CD4-positive, alpha-beta T cell treated with Interleukin-17A for 1 hour (primary cell): ENCODE measurements at regions not wholly inside any gene's neighbourhood (a gene's known extent, or its start where the extent isn't known, plus 50 kb on each side); places are given as distances from the start of the nearest gene placed in this dataset.

Experiments
- DNase-seq: peaks from one replicate; pipeline ENCODE4 v3.0.0-alpha.2; 2020

DNA sequence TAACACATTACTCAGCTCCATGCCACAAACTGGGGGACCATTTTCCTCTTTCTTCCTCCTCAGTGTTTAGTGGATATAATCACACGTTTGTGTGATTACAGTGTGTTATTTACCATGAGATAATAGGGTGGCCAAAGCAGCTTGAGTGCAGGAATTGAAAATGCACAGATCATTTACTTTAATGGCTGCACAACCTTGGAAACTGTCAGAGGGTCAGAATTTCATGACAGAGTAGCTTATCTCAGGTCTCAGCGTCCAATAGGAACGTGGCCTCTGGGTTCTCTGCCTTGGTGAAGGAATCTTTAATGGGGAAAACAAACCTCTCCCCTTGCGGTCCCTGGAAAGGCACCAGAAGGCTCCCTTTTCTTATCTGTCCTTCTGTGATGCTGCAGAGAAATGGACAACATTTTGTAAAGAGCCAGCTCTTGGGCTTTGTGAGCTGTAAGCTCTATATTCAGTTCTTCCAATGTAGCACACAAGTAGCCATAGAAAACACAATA, 87.4 kb upstream of the CD180 start:
- DNase-seq, result no peak

DNA sequence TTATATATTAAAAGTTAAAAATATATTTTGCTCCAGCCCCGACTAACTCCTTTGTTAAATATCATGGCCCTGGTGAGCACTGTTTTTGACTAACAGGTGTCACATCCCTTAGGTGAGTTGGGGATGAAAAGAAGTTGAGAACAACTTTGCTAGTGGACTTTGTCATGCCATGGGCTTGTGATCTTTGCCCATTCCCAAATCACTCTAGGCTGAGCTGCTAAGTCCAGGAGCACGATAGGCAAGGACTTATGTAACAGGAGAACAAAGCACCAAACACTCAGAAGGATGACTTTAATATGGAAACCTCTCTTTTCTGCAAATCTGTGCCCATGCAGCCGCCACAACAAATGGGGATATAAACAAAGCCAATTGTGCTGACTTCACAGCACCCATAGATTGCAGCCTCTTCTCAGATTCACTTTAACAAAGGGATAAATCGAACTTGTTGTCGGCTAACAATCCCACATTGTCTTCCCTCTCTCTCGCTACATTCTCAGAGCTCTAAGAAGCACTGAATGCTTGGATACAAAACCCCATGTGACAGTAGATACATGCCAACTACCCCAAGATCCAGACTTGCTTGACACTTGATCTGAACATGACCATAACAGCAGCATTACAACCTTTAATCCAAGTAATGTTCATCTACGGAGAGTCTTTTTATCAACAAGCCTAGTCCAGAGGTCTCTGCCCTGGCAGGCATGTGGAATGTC, 86.8 kb upstream of the CD180 start:
- no peak for DNase-seq

DNA sequence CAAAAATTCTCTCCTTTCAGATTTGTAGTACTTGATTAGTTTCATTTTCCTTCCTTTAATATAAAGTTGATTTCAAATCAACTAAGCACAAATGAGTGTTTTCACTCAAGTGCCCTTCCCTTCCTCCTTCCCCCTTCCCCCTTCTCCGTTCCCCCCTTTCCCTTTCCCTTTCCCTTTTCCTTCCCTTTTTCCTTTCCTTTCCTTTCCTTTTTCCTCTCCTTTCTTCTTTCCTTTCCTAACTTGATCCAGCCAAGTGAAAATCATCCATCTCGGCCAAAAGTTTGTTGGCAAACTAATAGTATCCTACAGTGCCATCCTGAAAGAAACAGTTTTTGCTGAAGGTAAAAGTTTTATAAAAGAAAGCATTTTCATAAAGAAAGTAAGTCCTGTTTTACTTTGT, 85.3 kb upstream of the CD180 start:
- no peak for DNase-seq

DNA sequence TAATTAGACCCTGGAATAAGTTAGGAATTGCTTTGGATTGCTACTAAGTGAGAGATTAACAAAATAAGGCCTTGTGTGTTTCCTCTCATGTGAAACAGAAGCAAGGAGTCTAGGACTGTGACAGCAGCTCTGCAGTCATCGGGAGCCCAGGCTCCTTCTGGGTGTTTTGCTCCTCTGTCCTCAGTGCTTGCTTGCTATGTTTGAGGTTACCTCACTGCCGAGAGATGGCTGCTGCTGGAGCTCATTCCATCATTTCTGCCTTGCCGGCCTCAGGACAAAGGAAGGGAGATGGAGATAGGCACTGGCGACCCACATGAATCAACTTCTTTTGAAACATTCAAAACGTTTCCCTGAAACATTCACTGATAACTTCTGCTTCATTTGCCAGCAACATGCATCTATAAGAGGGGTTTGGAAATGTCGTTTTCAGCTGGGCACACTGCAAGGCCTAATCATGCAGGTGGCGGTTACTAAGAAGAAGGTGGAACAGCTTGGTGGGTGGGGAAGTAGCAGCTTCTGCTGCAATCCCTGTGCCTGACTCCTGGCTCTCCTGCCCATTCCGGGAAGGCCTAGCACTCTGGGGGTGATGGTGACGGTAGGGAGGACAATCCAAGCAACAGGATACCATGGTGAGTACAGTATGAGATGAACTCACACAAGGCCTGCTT, 77.2 kb upstream of the CD180 start:
- DNase-seq, result no peak

DNA sequence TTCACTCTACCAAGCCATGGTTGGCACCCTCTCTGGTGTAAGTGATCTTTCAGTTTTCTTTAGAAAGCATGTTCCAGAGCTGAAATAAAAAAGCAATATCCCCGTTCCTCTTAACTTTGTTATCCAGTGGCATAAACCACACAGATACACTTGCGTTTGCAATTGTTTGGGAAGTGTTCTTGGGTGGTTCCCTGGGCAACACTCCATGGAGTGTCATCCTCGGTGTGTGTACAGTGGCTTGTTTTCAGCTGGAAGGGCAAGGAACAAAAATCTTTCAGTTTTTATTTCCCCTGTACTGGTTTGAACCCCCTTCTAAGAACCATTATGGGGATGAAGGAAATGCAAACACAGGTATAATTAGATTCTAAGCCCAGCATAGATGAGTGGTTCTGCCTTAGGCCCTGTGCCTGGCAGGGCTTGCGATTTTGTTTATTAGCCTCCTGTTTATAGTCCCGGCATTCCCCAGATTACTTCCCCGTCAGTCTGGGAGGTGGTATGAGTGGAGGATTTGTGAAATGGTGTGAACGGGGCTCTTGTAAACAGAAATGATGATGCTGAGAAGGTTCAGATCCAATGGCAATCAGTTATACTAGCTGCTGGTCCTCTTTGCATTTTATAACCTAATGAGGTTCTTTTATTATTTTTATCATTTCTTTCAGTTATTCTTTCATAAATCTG, 76.0 kb upstream of the CD180 start:
- no peak for DNase-seq

DNA sequence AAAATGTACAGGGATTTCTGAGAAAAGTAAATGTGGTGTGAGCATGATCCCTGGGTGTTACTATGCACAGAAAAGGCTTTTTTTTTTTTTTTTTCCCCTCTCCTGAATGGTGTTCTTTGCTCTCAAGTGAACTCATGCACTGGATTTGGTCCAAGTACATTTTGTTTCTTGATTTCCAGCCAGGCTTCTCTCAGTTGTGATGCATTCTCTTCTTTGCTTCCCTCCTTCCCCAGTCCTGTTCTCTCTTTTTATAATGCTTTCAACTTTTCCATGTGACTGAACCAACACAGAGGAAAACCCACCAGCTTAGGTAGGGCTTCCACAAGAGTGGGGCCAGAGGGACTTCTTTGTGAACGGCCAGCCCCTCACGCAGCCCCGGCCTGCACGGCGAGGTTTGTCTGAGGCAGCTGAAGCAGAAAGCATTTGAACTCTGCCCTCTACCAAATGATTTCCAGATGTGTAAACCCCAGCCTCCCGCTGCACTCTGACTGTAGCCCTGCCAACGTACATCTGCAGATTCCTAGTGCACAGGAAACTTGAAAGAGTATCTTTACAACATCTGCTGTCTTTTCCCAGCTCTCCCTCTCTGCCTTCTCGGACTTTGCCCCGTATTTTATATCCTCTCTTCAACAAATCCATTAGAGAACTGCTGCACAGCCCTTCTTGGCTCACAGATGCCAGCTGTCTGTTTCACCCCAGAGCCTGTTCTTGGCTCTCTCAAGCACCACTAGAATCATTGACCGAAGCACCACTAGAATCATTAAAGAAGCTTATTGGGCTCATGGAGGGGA, 71.8 kb upstream of the CD180 start:
- no peak for DNase-seq

DNA sequence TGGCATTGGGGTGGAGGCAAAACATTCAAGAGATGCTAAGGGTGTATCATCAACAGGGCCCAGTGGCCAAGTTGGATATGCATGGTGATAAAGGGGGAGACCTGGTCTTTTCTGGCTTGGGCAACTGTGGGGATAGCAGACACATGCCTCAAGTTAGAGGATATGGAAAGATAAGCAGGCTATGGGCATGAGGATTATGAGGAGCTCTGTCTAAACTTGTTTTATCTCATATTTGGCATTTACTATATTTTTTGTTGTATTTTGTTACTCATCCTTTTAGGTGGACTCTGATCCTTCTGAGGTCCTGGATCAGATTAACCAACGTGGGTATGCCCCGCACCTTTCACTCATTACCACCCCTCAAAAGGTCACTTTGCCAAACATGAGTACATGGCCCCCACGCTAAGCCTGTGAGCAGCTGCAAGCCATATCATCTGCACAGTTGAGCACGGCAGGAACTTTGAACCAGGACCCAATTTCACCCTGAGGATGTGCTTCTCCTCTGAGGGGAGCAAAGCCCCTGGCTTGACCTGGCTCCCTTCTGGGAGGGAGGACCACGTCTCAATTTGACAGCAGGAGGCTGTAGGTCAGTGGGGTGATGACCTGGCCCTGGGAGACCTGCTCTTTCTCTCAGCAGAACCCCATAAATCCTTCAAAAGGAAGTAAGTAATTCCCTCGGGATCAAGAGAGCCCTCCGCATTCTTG, 71.1 kb upstream of the CD180 start:
- no peak for DNase-seq

DNA sequence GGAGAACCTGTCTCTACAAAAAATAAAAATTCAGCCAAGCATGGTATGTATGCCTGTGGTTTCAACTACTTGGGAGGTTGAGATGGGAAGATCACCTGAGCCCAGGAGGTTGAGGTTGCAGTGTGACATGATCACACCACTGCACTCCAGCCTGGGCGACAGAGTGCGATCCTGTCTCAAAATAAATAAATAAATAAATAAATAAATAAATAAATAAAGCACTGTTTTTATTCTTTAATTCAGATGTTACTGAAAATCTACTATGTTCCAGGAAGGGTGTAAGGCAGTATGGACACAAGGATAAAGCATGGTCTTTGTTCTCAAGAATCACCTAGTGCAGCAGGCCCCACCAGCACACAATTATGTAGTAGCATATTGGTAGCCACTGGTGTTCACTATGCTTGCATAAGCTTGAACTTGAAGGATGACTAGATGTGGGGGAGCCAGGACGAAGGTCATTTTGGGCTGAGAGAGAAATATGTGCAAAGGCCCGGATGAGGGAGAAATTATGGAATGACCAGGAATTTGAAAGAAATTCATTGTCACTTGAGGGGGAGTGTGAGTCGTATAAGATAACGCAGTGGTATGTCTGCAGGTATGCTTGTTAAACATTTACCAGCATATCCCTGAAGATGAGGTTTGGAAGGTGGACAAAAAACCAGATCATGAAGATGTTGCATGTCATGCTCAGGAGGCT, 70.2 kb upstream of the CD180 start:
- no peak for DNase-seq

DNA sequence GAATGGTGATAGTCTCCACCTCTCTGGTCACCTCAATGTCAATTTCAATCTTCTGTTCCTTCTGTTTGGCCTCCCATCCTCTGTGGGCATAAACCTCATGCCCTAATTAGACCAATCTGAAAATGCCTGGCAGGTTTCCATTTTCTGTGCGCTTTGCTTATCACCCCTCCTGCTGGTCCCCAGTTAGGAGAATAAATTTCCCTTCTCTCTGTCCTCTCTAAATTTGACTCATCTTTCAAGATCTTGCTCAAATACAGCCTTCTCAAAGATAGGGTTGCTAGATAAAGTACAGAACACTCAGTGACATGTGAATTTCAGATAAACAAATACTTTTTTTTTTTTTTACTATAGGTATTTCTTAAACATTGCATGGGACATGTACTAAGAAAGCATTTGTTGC, 69.4 kb upstream of the CD180 start:
- no peak for DNase-seq

DNA sequence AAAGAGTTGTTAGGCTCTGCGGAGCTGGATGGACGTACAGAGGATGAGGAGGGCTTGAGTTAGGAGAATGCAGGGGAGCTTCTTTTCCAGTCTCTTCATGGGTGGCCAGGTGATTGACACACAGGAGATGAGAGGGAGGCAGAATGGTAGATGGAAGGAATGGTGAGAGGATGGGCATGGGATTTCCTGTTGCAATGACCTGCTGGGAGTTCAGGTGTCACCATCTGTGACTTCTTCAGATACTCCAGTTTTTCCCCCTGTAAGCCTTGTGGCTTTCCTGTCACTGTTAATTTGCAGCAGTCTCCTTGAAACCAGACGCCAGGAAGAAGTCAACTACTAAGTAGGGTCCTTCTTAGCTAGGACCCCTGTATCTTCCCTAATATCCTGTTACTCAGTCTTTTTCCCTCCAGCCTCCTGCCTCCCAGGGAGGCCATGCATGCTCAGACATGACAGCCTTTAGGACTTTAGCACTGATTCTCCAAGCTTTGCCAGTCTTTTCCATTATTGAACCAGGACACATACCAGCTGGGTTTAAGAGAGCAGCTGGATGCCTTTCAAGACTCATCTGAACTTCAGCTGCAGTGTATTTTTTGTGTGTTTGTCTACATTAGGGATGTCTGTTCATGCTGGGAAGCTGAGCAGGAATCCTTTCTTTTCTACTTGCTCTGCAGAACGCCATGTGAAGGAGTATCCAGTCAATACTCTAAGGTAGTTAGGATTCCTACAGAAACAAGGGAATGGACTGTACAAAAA, 67.2 kb upstream of the CD180 start:
- no peak for DNase-seq

DNA sequence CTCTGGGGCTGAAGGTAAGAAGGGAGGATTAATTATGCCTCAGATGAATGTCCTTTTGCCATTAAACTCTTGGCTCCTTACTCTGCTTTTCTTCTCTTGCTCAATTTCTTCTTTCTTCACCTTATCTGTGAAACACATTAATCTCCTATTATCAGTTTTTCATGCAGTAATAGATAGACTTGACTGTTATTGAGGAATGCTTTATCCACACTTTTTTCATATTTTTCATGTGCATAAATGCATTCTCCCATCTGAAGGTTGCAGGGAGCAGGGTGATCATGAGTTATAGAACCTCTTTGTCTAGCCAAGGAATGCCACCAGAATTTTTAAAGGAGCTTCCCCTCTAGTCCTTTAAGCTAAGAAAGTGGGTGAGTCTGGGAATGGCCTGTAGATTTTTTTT, 66.4 kb upstream of the CD180 start:
- no peak for DNase-seq

DNA sequence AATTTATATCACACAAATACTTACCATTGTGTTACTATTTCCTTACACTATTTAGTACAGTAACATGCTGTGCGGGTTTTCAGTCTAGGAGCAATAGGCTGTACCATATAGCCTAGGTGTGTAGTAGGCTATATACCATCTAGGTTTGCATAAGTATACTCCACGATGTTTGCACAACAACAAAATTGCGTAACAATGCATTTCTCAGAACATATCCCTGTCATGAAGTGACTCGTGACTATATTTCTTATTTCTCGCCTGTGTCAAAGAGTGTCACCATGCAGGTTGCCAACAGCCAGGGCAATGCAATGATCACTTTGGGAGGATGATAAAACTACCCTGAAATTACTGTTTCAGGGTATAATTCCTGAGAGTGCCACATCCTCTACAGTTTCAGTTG, 65.6 kb upstream of the CD180 start:
- no peak for DNase-seq

DNA sequence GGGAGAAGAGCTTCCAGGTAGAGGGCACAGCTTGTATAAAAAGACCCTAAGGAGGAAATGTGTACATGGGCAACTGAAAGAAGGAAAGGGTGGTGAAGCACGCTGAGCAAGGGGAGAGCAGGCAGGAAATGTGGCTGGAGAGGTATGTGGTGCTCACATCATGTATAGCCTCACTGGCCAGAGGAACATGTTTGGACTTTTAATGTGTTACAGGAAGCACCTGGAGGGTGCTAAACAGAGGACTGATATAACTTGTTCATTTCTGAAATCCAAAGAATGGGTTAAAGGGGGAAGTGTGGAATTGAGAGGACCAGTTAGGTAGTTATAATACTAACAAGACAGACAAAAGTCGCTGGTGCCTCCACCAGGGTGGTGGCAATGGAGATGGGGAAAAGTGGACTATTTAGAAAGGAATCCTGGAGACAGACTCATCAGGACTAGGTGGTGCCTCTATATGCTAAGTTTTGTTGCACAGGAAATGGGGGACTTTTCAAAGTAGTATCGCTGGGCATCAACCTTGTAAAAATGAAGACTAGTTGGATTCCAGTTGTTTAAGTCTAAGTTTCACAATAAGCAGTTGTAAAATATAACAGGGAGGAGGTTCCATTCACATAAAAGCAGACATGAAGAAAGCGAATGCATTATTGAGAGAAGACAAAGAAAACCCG, 63.1 kb upstream of the CD180 start:
- no peak for DNase-seq

DNA sequence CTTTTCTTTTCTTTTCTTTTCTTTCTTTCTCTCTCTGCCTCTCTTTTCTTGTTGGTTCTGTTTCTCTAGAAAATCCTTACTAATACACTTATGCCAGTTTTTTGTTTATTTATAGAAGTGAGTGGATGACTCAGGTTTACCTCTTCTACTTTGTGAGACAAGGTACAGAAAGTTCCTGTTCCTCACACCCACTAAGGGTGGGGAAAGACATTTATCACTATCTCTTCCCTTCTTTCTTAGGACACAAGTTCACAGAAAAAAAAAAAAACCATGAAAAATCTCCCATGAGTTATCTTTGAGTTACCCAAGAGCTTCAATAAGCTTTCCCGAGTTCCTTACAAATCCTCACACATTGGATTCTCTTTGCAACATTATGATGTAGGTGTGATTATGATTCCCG, 60.9 kb upstream of the CD180 start:
- DNase-seq, result no peak

DNA sequence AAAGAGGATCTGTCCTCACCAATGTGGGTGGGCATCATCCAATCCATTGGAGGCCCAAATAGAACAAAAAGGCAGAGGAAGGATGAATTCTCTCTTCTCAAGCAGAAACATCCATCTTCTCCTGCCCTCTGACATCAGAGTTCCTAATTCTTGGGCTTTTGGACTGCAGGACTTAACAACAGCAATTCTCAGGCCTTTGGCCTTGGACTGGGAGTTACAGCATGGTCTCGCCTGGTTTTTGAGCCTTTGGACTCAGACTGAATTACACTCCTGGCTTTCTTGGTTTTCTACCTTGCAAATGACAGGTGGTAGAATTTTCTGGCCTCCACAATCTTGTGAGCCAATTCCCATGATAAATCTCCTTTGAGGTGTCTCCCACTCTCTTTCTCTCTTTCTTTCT, 60.5 kb upstream of the CD180 start:
- no peak for DNase-seq

DNA sequence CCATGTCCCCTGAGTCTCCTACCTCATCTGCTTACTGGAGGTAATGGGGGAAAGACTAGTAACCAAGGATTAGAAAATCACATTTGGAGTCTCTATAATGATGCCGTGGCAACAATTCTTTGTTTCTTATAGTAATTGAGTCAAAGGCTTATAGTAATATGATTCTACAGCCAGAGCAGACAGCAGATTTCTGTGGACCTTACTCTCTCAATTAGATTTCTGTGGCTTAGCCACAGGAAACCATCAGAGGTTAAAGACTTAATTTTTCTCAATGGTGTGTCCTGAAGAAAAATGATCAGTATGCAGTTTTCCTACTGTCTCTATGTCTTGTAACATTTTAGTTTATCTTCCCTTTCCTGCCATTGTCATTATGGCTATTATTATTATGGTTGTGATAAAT, 59.3 kb upstream of the CD180 start:
- DNase-seq, result no peak

DNA sequence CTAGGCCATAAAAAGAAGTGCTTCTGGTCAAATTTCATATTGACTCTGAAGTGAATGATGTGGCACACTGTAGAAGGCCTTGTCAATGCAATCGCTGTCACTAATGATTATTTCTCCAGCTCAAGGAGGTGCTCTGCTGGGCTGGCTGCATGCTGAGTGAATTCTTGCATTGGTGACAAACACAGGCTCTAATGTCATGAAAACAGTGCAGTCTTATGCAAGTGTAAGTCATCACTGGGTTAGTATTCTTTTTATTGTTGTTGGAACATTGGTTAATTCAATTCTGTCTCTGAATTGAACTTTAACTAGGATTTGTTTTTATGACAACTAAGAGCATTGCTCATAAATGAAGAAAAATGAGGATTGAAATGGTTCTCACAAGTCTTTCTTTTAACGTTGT, 57.3 kb upstream of the CD180 start:
- no peak for DNase-seq

DNA sequence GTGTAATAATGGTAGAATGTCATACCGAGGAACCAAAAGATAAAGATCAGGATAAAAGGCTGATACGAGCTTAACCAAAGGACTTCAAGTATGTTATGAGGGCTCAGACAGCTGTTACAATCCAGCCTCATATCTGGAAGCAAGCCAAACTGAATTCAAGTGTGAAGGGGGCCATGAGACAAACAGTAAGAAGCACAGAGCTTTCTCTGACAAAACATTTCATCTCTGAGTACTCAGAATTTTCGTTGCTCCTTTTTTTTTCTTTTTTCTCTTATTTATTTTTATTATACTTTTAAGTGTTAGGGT, 52.9 kb upstream of the CD180 start:
- DNase-seq, result no peak

DNA sequence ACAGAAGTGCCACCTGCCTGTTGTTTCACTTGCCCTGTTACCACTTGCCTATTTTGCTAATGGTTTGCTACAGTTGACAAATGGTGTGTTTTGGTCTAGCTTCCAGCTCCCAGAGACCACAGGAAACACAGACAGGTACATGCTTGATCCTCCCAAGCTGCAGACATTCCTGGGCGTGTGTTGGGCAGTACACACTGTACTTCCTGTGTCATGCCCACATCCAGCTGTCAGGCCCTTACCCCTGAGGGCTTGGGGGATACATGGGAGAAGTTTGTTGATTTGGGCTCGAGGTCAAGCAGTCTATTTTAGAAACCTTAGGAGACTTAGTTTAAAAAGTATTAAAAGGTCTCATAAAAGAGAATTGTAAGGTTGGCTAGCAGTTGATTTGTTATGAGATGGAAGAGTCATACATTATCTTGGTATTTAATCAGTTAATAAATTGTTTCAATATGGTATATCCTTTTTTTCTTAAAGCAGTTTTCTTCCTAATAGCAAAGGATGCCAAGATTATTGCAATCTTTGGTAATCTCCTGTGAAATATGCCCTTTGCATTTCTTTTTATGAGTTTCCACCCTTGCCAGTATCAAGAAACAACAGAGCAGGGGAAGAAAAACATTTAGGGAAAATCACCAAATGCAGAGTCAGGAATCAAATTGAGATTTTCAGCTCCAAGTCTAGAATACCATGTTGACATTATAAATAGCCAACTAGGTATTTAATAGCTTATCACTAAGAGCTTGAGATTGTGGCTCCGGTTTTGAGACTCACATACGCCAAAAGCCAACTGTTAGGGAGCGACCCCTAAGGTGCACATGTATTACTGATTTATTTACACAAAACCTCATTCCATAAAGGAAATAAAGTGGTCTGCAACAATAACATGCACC, 52.3 kb upstream of the CD180 start:
- no peak for DNase-seq
